HG02938 (cell line): ENCODE measurements at regions not wholly inside any gene's neighbourhood (a gene's known extent, or its start where the extent isn't known, plus 50 kb on each side); places are given as distances from the start of the nearest gene placed in this dataset.

Source experiments
- ATAC-seq: cut with Tn5 transposase; IDR thresholded peaks from one replicate; pipeline ENCODE4 v1.9.1; 2021; ENCODE audit warnings: mild to moderate bottlenecking, moderate library complexity; ENCODE audit not compliant: unreplicated experiment

DNA sequence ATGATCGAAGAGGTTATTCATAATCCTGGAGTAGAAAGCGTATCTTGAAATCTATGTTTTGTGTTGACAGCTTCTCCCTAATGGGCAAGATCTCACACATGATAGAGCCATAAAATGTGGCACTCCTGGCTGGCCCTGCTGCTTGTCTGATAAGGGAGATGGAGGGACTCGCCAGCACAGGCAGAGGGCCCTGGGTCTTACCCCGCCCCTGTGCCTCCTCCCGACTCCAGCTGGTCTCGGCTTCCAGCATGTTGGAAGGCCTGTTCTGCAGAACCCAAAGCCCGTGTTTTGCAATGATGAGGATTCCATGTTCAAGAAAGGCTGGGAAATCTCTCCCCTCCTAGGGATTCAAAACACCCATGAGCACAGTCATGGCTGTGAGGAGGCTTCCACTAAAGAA is 106.7 kb upstream of the SDK2 start:
- no peak for ATAC-seq

DNA sequence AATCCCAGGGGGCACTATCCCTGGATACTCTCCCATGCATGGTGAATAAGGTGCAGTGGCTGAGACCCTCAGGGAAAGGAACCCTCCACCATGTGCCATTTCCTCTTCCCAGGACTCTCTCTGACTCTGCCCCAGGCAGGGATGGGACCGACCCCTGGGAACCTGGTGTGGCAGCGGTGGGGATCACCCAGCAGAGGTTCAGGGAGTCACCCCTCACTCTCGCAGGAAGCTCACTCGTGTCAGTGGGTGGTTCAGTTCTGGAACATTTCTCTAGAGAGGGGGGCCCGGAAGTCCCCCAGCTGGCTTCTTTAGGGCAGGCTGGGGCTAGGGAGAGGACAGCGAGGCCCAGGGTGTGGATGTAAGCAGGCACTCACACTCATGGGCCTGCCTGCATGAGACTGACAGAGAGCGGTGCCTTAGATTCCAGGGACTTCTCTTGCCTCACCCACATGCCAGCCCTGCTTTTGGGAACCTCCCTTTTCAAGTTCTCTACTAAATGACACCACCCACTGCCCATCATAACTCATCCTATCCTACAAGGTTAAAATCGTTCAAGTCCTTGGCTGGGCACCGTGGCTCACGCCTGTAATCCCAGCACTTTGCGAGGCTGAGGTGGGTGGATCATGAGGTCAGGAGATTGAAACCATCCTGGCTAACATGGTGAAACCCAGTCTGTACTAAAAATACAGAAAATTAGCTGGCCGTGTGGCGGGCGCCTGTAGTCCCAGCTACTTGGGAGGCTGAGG is 109.7 kb upstream of the SDK2 start:
- ATAC-seq = no peak

DNA sequence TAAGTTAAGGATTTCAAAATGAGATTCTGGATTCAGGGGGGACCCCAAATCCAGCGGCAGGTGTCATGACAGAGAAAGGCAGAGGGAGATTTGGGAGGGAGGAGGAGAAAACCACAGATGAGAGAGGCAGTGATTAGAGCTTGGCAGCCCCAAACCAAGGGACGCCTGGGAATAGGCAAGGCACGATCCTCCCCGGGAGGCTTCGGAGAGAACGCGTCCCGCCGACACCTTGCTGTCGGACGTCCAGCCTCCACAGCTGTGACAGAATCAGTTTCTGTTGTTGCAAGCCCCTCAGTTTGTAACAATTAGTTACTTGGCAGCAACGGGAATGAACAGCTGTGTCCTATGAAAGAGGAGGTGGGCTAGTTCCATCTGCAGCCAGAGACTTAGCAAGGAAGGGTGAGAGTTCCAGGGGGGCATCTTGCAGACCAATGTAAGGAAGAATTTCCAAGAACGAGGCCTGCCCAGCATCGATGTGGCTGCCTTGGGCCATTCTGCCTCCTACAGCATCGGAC is 110.7 kb upstream of the SDK2 start:
- ATAC-seq = no peak

DNA sequence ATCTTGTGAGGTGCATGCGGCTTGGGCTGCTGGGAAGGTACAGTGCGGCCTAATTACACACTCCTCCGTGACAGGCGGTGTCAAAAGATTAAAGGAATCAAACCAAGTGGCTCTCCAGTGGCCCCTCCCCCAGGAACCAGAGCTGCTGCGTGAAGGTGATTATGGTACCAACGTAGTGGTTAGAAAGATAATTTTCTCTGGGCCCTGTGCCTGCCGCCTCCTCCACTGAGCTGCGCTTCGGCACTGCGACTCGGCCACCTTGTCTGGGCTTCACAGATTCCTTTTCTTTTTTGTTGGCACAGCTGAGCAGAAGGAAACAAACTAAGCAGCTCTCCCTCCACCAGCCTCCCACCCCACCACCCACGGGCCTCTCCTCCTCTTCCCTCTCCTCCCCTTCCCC is 113.2 kb upstream of the SDK2 start:
- no peak for ATAC-seq

DNA sequence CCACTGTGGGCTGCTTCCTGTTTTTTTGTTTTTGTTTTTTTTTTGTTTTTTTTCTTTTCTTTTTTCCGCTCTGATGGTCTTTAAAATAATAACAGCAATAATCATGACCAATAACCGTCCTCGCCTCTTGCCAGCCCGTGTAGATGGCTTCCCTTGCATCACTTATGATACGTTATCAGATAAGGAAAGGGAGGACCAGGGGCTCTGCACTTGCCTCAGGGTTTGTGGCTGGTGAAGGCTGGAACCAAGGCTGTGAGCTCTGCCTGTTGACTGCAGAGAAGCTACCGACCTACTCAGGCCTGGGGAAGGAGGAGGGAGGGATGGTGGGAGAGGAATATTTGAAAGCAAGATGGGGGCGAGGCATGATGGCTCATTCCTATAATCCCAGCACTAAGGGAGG is 114.0 kb upstream of the SDK2 start:
- no peak for ATAC-seq

DNA sequence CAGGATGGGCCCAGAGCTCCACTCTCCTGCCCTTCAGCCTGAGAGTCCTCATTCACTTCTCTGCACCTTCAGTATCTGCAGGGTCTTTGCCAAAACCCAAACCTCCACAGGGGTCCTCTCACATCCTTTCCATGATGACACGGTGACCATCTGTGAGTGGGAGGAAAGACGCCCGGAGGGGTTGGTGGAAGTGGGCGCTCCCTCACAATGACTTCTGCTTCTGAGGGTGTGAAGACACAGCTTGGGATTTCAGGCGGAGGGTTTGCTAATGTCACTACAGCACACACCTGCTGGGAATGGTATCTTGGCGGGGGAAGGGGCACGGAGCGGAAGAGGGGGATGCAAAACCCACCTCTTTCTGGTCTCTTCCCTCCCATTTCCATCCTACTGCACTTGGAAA is 115.1 kb upstream of the SDK2 start:
- no peak for ATAC-seq

DNA sequence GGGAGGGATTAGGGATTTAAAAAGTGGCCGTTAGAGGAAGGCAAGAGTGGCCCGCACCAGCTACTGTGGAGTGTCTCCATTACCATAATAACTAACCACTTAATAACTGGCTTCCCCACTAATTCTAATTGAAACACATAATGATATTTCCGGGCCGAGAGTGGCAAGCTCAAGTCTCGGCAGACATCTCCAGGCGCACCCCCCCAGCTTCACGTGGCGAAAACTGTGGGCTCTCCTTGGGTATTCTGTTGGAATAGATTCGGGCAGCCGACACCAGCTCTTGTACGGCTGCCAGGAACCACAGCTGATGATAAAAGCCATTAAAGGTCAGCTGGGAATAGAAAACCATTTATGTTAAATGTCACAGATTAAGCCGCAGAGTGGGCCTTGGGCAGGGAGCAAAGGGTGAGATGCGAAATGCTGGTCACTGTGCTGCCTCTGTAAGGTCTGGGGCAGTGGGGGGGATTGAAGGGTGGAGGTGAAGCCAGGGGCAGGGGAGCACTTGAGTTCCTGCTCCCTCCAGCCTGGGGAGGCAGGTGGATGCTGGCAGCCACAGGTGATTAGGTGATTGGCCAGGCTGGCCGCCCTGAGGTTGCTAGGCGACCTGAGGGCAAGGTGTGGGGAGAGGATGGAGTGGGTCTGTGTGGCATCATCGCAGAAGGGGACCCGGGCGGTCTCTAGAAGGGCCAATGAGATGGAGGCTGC is 115.6 kb upstream of the SDK2 start:
- no peak for ATAC-seq

DNA sequence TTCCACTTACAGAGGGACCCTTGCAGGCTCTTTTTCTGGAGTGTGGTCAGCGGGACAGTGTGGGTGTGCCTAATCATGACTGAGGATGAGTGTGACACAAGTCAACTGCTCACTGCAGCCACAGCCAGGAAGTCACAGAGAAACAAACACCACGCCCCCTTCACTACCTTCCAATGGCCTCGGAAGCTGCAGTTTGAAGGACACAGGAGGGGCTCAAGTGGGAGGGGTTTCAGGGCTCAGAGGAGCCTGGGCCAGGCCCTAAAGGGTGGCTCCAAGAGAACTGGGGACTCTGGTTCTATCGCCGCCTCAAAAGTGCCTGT is 116.2 kb upstream of the SDK2 start:
- no peak for ATAC-seq

DNA sequence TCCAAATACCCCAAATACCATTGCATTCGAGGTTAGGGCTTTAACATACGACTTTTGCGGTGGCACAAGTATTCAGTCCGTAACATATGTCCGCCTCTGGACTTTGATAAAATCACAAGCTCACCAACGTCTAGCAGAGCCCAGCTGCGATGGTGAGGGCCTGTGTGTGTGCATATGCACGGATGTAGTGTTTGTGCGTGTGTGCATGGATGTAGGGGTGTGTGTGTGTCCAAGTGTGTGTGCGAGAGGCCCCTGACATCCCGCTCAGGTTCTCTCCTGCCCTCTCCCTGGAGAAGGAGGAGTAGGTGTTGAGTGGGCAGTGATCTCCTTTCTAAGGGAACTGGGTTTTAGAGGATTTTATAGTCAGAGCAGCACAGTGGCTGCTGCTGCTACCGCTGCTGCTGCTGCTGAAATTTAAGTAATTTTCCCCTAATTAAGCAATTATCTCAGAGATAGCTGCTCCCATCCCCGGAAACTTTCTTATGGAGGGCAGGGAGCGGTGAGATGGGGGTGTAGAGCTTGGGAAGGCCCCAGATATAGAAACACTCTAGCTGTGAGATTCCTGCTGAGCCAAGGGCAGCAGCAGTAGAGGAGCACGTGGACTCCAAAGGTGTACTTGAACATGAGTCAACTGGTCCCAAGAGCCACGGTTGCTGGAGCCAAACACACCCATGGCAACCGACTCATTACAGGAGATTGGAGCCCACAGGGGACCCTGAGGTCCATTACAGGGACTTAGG is 121.7 kb upstream of the SDK2 start:
- no peak for ATAC-seq

DNA sequence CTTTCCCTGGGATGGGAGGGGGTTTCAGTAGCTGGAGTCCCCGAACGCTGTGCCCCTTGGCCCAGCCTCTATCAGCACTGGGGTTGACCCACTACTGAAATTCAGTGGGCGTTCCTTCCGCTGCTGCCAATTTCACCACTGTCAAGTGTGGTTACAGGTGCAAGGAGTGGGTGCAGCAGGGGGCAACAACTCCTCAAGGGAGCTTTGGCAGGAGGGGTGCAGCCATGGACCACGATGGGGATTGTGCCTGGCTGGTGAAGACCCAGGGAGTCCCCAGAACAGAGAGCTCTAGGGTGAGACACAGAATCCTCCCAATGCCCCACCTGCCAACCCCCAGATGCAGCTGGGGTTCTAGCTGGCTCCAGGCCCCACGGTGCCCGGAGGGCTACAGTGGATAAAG is 123.5 kb upstream of the SDK2 start:
- no peak for ATAC-seq

DNA sequence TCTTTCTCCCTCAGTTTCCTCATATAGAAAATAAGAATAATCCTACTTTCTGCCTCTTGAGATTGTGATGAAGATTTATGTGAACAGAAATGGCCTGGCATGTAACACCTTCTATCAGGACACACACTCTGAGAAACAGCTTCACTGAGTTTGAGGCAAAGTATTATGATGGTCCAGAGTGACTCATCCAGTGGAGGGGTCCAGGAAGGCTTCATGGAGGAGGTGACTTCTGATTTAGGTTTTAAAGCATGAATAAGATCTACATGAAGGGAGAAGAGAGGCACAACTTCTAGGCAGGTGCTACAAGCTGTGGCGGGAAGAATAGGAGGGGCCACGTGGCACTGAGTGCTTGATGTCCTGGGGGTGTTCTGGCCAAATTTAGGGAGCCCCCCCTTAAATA is 124.4 kb upstream of the SDK2 start:
- no peak for ATAC-seq

DNA sequence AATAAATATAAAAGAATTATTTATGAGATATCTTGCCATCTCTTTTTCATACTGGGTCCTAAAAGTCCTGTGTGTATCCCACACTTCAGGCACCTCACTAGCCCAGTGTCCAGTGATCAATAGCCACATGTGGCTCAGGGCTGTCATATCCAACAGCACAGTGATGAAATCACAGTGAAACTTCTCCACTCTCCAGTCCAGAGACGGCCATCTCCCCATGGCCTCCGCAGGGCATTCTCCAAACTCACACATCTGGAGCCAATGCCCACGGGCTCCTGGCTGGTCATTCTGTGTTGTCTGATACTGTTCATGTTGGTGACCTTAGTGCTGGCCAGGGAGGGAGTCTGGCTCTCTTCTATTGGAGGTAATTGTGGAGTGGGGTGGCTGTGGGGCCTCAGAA is 125.2 kb upstream of the SDK2 start:
- ATAC-seq = no peak

DNA sequence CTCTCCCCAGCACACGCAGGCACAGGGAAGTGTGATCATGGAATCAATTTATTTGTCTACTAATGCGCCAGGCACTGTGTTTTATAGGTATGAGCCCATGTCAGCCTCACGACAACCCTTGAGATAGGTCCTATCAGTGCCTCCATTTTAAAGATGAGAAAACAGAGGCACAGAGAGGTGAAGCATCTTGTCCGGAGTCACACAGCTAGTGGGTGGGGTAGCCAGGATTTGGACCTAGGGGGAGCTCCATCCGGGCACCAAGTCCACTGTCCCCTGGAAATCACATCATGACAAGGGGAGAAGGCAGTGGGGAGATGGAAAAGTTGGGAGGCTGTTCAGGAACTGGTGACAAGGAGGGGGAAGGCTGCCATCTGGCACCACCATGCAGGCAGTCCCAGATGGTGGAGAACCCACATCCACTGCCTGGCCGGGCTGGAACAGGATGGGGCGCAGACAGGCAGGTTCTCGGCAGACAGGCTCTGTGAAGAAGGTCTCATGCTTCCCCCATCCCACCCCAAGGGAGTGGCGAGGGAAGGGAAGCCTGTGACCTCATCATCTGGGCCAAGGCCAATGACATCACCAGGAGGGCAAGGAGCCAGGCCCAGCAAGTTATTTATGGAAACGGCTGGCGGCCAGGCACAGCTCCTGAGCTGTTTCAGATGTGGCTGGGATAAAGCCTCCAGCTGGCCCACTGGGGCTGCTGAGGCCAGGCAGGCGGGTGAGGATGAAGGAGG is 126.0 kb upstream of the SDK2 start:
- no peak for ATAC-seq

DNA sequence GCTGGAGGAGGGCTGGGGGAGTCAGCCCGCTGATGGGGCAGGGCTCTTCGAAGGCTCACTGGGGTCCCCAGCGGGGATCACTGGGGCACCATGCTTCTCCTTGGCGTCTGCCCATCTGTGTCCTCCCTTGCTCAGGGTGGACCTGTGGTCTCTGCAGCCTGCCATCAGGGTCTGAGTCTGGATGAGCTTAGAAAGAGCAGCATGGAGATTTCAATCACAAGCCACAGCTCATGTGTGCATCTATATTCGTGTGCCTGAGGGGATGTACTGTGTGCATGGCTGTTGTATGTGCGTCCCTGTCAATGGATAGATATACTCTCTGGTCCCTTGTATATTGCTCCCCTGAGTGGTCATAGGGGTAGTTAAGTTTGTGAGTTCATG is 126.6 kb upstream of the SDK2 start:
- ATAC-seq = no peak

DNA sequence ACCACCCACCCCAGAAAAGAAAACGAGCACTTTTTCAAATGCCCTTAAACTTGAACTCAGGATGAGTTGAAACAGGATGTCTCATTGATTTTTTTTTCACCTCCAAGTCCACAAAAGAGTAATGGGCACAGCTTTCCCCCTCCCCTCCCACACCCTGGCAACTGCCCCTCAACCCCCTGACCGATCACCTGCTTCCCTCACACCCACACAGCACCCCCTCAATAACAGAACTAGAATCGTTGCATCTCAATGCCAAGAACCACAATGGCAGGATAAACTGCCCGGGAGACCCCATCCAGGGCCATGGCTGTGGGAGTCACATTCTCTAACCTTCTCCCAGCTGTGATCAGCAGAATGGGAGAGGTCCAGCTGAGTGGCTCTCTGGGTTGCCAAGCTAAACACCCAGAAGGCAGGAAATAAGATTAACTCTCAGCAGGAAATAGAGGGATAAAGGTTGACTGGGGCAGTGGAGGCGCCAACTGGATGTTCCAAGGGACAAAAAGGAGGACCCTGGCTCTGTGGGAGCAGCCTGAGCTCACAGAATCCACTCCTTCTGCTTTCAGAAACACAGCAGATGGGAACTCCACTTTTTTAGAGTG is 128.0 kb upstream of the SDK2 start:
- ATAC-seq = no peak

DNA sequence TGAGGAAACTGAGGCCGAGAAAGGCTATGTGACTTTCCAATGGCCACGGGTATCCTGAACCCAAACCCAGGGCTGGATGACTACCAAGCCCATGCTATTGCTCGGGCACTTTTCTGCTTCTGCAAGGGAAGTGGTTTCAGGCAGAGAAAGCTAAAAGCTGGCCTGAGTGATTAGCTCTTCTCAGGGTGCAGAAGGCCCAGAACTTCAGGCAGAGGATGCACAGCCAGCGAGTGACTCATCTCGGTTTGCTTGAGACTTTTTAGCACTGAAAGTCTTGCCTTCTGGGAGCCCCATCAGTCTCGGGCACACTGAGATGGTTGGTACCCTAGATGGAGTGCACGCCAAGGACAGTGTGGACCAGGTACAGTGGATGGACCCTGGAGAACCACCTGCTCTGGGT is 129.5 kb upstream of the SDK2 start:
- ATAC-seq = no peak

DNA sequence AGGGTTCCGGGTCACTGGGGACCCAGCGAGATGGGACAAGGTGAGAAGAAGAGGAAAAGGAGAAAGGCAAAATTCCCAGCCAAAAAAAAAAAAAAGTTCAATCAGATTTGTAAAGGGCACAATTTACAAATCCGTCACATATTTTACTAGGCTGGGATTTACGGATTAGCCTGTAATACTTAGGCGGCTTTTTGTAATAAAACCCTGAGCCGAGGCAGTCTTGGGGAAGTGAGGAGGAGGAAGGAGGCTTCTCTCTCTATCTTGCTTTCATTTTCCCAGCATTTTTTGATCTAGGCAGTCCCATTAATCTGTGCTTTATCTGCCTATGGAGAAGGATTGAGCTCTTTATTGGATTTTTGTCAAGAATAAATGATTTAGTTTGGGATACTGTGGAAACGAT is 130.6 kb upstream of the SDK2 start:
- ATAC-seq = no peak

DNA sequence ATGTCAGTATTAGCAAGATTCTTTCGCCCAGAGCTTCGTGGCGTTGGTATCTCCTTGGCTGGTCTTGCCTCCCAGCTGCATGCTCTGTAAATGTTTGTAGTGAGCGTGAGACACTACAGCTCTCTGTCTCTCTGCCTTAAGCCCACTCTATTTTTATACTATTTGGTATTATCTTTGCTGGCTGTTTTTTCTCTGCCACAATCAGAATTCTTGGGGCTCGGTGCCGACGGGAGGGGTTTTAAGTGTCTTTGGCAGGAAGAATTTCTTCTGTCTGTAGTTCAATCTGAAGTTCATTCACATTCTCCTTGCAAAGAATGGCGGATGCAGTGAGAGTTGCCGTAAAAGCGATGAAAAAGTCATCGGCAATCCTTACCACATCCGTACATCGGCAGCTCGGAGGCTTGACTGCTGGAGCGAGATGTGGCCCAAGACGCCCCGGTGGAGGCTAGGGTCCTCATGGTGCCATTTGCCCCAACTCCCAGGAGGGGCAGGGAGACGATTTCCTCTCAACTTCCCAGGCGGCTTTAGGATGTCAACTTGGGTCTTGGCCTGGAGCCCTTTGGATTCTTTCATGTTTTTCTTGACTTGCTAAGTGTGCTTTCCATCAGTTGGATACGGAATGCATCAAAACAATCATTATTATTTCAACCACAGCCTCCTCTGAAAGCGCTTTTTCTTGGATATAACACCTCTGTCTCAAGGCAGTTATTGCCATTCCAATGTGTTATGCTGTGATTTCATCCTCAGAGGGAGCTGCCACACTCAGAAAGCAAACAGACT is 132.3 kb upstream of the SDK2 start:
- ATAC-seq = no peak

DNA sequence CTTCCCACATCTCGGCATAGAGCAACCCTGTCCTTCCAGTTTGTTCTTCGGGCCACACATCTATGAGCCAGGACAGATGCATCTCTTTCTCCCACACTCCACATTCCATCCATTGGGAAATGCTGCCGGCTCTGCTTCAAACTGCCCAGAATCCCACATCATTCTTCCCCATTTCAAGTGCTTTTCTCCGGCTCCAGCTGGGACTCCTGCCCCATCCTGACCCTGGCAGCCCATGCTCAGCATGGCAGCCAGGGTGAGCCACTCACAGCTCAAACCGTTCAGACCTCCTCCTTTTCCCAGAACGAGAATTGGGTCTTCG is 132.8 kb upstream of the SDK2 start:
- ATAC-seq = no peak

DNA sequence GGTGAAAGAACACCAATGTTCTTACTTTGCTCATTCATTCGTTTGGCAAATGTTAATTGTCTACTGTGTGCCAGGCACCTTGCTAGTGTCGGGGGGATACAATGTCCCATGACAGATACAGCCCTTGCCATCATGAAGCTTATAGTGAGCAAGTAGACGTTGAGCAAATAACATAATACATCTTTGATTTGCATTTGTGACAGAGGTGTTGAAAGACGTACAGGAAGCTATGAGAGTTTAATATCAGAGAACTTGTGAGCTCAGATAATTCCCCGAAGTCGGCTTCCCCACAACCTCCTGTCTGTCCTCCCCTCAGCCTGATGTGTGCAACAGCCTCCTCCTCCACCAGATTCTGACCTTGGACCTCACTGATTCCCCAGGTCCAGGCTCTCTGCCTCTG is 138.0 kb upstream of the SDK2 start:
- no peak for ATAC-seq
